ENCODE measurements at regions not wholly inside any gene's neighbourhood (a gene's known extent, or its start where the extent isn't known, plus 50 kb on each side); places are given as distances from the start of the nearest gene placed in this dataset.

DNA sequence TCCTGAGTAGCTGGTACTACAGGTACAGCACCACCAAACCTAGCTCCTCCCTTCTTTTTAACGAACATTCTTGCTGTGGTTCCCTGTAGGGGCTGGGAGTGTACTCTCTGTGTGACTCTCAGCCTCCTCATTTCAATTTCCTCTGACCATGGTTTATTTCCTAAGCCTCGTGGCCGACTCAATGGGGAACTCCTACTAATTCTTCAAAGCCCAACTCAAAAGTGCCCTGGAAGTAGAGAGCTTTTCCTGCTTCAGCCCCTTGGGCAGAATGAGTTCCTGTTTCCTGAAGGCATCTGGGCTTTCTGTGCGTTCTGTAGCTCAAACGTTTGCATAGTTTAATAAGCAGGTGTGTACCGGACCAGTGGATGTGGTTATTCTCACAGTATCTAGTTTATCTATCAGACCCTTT is 70.9 kb upstream of the ACOT11 start:
- no peaks in the 10 kb centered on the region for H3K9me3 ChIP-seq
- peaks cover 9% of the 10 kb centered on the region for H3K4me1 ChIP-seq
- TF ChIP-seq, protein P1, sequence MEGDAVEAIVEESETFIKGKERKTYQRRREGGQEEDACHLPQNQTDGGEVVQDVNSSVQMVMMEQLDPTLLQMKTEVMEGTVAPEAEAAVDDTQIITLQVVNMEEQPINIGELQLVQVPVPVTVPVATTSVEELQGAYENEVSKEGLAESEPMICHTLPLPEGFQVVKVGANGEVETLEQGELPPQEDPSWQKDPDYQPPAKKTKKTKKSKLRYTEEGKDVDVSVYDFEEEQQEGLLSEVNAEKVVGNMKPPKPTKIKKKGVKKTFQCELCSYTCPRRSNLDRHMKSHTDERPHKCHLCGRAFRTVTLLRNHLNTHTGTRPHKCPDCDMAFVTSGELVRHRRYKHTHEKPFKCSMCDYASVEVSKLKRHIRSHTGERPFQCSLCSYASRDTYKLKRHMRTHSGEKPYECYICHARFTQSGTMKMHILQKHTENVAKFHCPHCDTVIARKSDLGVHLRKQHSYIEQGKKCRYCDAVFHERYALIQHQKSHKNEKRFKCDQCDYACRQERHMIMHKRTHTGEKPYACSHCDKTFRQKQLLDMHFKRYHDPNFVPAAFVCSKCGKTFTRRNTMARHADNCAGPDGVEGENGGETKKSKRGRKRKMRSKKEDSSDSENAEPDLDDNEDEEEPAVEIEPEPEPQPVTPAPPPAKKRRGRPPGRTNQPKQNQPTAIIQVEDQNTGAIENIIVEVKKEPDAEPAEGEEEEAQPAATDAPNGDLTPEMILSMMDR (IDR thresholded peaks at IDR 0.05): no peak
- H3K4me3 ChIP-seq: no peak overlapping the region
- intact Hi-C loops (cut with DNase I): no loop called here
- no peaks in the 10 kb centered on the region for H3K36me3 ChIP-seq
- DNase-seq (no peak), ATAC-seq (no peak)
- H3K27ac ChIP-seq: no peak overlapping the region
- peaks cover 6% of the 10 kb centered on the region for H3K27me3 ChIP-seq

- no peak for ATAC-seq
- Histone ChIP-seq H3K27me3 (peaks cover 6% of the 10 kb centered on the region), H3K4me1 (peaks cover 9% of the 10 kb centered on the region), H3K27ac (no peak overlapping the region), H3K9me3 (no peaks in the 10 kb centered on the region), H3K36me3 (no peaks in the 10 kb centered on the region), H3K4me3 (no peak overlapping the region)
- DNase-seq: no peak
- TF ChIP-seq, protein P1 (IDR thresholded peaks at IDR 0.05): no peak
- intact Hi-C loops (cut with DNase I): no loop called here
Measured at GRCh38 chr1:54476530-54477109, 70.4 kb upstream of the SSBP3 start.

DNA sequence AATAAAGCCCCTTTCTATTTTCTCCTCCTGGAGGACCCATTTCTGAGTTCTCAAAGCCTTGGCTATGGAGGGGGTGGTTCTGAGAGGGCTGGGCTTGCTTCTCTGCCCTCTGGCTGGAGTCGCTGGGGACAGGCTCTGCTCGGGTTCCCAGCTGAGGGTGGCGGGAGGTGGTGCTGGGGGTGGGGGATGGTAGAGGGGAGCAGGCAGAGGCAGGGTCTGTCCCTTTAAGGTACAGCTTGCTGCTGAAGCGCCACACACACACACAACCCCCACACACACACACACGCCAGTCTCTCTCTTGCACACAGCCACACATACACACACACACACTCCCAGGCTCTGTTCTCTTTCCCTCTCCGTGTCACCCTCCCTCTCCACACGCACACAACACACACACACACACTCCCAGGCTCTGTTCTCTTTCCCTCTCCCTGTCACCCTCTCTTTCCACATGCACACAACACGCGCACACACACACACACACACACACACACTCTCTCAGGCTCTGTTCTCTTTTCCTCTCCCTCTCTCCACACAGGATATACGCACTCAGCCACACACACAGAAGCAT is 69.8 kb upstream of the SSBP3 start:
- ATAC-seq: no peak
- no peaks in the 10 kb centered on the region for H3K36me3 ChIP-seq
- intact Hi-C loops (cut with DNase I): no loop called here
- H3K9me3 ChIP-seq: no peaks in the 10 kb centered on the region
- no peak overlapping the region for H3K4me3 ChIP-seq
- no peak for DNase-seq
- peaks cover 6% of the 10 kb centered on the region for H3K27me3 ChIP-seq
- TF ChIP-seq, protein P1 (IDR thresholded peaks at IDR 0.05): no peak
- H3K4me1 ChIP-seq: peaks cover 9% of the 10 kb centered on the region
- no peak overlapping the region for H3K27ac ChIP-seq

DNA sequence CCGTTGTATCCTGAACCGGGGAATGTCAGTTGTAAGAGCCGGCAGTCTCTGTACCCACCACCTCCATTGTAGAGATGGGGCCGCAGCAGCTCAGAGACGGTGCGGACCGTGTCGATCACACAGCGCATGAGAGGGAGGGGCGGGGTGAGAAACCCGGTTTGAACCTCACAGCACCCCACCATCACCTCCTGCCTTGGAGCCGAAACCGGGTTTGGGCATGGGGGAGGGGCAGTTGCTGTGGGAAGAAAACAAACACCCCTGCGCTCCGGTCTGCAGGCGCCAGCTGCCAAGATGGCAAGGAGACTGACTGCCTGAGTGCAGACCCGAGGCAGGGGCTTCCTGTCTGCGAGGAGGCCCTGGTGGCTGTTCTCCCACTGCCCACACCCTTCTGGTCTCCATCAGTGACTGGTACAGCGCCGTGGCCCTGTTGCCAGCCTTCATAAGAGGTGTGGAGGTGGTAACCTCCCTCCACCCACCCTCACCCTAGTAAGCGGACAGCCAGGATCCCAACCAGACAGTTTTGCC is 69.2 kb upstream of the SSBP3 start:
- Histone ChIP-seq H3K4me3 (peak overlapping the region; percentile 25), H3K27me3 (peaks cover 6% of the 10 kb centered on the region), H3K27ac (no peak overlapping the region), H3K4me1 (peaks cover 9% of the 10 kb centered on the region), H3K9me3 (no peaks in the 10 kb centered on the region), H3K36me3 (no peaks in the 10 kb centered on the region)
- TF ChIP-seq, protein P1 (IDR thresholded peaks at IDR 0.05): no peak
- no peak for DNase-seq
- intact Hi-C loops (cut with DNase I): no loop called here
- peak; percentile 21 for ATAC-seq

GRCh38 chr1:54474310-54475251 is 68.4 kb upstream of the SSBP3 start:
- Histone ChIP-seq H3K36me3 (no peaks in the 10 kb centered on the region), H3K4me1 (peaks cover 9% of the 10 kb centered on the region), H3K4me3 (peak overlapping the region; percentile 25), H3K9me3 (no peaks in the 10 kb centered on the region), H3K27me3 (peaks cover 6% of the 10 kb centered on the region), H3K27ac (no peak overlapping the region)
- intact Hi-C loops (cut with DNase I): no loop called here
- TF ChIP-seq, protein P1 (IDR thresholded peaks at IDR 0.05): no peak
- DNase-seq: no peak
- peak; percentile 35 for ATAC-seq

Measured in upper lobe of right lung (tissue), 1 donor.